ENCODE measurements at regions not wholly inside any gene's neighbourhood (a gene's known extent, or its start where the extent isn't known, plus 50 kb on each side); places are given as distances from the start of the nearest gene placed in this dataset.

DNA sequence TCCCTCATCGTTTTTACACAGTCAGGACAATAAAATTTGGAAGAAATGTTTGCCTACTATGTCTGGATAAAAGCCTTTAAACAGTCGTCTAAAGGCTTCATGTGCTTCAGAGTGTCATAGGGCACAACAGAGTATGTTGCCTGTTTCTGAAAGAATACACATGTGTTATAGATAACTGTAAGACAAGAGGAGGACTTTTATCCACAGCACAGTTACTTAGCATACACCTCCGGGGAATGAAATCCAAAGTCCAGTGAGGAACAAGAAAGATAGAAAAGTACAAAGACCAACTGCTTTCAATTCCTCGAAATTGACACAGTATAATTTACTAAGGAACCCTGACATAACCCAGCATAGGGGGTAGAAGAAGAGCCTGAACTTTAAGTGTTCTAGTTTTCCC lies 835.6 kb downstream of the PCDH17 start:
- TF ChIP-seq POLR2AphosphoS5 (IDR thresholded peaks at IDR 0.05), result no peak
- TF ChIP-seq EP300 (IDR thresholded peaks at IDR 0.05), result no peak
- TF ChIP-seq, protein P1, sequence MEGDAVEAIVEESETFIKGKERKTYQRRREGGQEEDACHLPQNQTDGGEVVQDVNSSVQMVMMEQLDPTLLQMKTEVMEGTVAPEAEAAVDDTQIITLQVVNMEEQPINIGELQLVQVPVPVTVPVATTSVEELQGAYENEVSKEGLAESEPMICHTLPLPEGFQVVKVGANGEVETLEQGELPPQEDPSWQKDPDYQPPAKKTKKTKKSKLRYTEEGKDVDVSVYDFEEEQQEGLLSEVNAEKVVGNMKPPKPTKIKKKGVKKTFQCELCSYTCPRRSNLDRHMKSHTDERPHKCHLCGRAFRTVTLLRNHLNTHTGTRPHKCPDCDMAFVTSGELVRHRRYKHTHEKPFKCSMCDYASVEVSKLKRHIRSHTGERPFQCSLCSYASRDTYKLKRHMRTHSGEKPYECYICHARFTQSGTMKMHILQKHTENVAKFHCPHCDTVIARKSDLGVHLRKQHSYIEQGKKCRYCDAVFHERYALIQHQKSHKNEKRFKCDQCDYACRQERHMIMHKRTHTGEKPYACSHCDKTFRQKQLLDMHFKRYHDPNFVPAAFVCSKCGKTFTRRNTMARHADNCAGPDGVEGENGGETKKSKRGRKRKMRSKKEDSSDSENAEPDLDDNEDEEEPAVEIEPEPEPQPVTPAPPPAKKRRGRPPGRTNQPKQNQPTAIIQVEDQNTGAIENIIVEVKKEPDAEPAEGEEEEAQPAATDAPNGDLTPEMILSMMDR (IDR thresholded peaks at IDR 0.05), result no peak
- no peak for TF ChIP-seq POLR2A (IDR thresholded peaks at IDR 0.05; ENCODE audit: low read depth)
- WGBS, result 60% methylated on average over 4 of the region's 4 CpGs
- DNase-seq (ENCODE audit: extremely low spot score), result no peak
- Histone ChIP-seq H3K36me3 (no peaks in the 10 kb centered on the region), H3K27ac (replicated peaks in 1 of 4) (no peak overlapping the region), H3K4me3 (no peak overlapping the region), H3K27me3 (no peaks in the 10 kb centered on the region), H3K4me1 (no peaks in the 10 kb centered on the region), H3K9me3 (no peaks in the 10 kb centered on the region)
- intact Hi-C loops (cut with DNase I), result no loop called here

DNA sequence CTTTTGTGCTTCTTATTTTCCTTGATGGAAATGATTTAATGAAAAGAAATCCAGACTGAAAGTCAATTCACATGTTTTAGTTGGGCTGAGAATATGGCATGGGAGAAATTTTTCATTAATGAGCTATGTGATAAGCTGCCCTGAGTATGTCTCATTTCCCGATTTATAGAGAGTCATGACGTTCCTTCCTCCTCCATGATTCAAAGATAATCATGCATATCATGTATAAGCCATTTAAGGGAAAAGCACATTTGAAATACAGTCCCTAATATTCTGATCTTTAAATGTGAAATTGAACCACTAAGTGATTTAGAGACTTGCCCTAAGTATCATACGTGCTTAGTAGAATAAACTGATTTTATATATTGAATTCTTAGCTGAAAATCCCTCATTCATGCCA lies 840.9 kb downstream of the PCDH17 start:
- no peaks in the 10 kb centered on the region for H3K36me3 ChIP-seq
- no peaks in the 10 kb centered on the region for H3K4me1 ChIP-seq
- DNase-seq (ENCODE audit: extremely low spot score), result no peak
- intact Hi-C loops (cut with DNase I), result no loop called here
- WGBS, result 82% methylated on average over 3 of the region's 3 CpGs
- no peak overlapping the region for H3K4me3 ChIP-seq
- H3K9me3 ChIP-seq, result no peaks in the 10 kb centered on the region
- no peaks in the 10 kb centered on the region for H3K27me3 ChIP-seq
- no peak for TF ChIP-seq POLR2A (IDR thresholded peaks at IDR 0.05; ENCODE audit: low read depth)
- TF ChIP-seq, protein P1 (IDR thresholded peaks at IDR 0.05), result no peak
- no peak for TF ChIP-seq POLR2AphosphoS5 (IDR thresholded peaks at IDR 0.05)
- TF ChIP-seq EP300 (IDR thresholded peaks at IDR 0.05), result no peak
- H3K27ac ChIP-seq (replicated peaks in 1 of 4), result no peak overlapping the region

DNA sequence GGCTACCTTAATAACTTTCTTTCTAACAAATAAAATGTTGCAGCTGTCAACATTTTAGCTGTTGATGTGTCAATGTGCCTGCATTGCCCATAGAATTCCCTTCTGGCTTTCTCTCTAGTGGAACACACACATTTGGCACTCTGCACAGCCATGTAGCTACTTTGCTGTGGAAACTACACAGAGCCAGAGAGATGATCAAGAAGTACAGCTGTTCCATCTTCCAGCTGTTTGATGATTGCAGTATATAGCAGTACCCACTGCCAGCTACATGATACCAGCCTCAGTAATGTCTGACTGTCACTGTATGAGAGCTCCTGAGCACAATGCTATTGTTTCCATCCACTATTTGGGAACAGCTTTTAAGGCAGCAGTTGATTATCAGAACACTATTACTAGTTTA lies 843.0 kb downstream of the PCDH17 start:
- DNase-seq (ENCODE audit: extremely low spot score), result no peak
- no peaks in the 10 kb centered on the region for H3K4me1 ChIP-seq
- no peaks in the 10 kb centered on the region for H3K36me3 ChIP-seq
- H3K27ac ChIP-seq (replicated peaks in 1 of 4), result no peak overlapping the region
- TF ChIP-seq, protein P1 (IDR thresholded peaks at IDR 0.05), result no peak
- TF ChIP-seq POLR2A (IDR thresholded peaks at IDR 0.05; ENCODE audit: low read depth) (no peak), POLR2AphosphoS5 (IDR thresholded peaks at IDR 0.05) (no peak), EP300 (IDR thresholded peaks at IDR 0.05) (no peak)
- H3K27me3 ChIP-seq, result no peaks in the 10 kb centered on the region
- H3K9me3 ChIP-seq, result no peaks in the 10 kb centered on the region
- intact Hi-C loops (cut with DNase I), result no loop called here
- no peak overlapping the region for H3K4me3 ChIP-seq

DNA sequence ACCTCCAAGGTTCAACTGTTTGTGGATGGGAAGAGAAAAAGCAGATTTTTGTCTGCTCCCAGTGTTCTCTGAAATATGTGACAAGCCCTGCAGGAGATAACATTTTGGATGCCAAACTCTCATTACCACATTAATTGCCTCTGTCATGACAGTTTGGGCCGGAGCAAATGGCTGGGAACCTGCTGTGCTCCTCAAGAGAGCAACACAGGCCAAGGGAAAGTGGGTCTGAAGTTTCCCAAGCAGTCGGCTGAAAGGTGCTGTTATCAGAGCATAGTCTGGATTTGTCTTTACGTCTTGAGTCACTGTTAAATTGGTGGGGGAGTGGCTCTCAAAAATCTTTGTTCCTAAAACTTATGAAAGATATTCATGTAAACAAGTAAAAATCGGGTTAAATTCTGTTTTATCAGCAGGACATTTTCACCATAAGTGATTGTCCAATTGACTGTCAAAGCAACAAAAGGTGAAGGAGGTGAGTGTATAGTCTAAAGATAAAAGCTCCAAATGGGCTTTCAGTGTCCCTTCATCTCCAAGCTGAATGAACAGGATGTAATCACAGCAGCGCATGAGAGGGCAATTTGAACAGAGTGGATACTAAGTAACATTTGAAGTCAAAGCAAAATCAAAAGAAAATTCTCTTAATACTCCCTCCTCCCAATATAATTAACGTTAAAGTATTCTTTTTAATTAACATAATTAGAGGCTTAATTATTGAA lies 844.8 kb downstream of the PCDH17 start:
- intact Hi-C loops (cut with DNase I), result no loop called here
- H3K27me3 ChIP-seq, result no peaks in the 10 kb centered on the region
- no peak overlapping the region for H3K4me3 ChIP-seq
- no peaks in the 10 kb centered on the region for H3K4me1 ChIP-seq
- H3K36me3 ChIP-seq, result no peaks in the 10 kb centered on the region
- DNase-seq (ENCODE audit: extremely low spot score), result no peak
- TF ChIP-seq POLR2AphosphoS5 (IDR thresholded peaks at IDR 0.05) (no peak), EP300 (IDR thresholded peaks at IDR 0.05) (no peak), POLR2A (IDR thresholded peaks at IDR 0.05; ENCODE audit: low read depth) (no peak)
- TF ChIP-seq, protein P1 (IDR thresholded peaks at IDR 0.05), result no peak
- no peaks in the 10 kb centered on the region for H3K9me3 ChIP-seq
- H3K27ac ChIP-seq (replicated peaks in 1 of 4), result no peak overlapping the region
- WGBS, result 46% methylated on average over 6 of the region's 6 CpGs

DNA sequence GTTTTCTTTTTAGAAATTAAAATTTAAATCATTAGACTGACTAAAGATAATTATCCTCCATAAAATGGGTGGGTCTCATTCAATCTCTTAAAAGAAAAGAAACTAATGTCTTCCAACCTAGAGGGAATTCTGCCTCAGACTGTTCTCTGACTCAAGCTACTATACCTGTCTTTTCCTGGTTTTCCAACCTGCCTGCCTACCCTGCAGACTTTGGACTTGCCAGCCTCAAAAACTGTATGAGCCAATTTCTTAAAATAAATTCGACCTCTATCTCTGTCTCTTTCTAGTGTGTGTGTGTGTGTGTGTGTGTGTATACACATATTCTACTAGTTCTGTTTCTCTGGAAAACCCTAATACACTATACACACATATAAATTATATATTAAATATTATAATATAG lies 847.3 kb downstream of the PCDH17 start:
- no peak overlapping the region for H3K4me3 ChIP-seq
- no peaks in the 10 kb centered on the region for H3K36me3 ChIP-seq
- H3K4me1 ChIP-seq, result no peaks in the 10 kb centered on the region
- DNase-seq (ENCODE audit: extremely low spot score), result no peak
- TF ChIP-seq POLR2A (IDR thresholded peaks at IDR 0.05; ENCODE audit: low read depth) (no peak), EP300 (IDR thresholded peaks at IDR 0.05) (no peak), POLR2AphosphoS5 (IDR thresholded peaks at IDR 0.05) (no peak)
- TF ChIP-seq, protein P1 (IDR thresholded peaks at IDR 0.05), result no peak
- no peaks in the 10 kb centered on the region for H3K27me3 ChIP-seq
- WGBS, result 43% methylated on average over 1 of the region's 1 CpG
- intact Hi-C loops (cut with DNase I), result no loop called here
- H3K27ac ChIP-seq (replicated peaks in 1 of 4), result no peak overlapping the region
- no peaks in the 10 kb centered on the region for H3K9me3 ChIP-seq
